H1 (cell line): ENCODE measurements at regions not wholly inside any gene's neighbourhood (a gene's known extent, or its start where the extent isn't known, plus 50 kb on each side); places are given as distances from the start of the nearest gene placed in this dataset.

Source experiments
- CTCF ChIA-PET: fragments of 300-600 bp; sonication (Branson Sonifier 250); formaldehyde crosslinking; loops from one replicate; lab custom pipeline; 2021; ENCODE audit not compliant: partially characterized antibody; lab: Charles Lee
- POLR2A ChIA-PET: fragments of 300-600 bp; sonication (Branson Sonifier 250); formaldehyde crosslinking; loops from one replicate; lab custom pipeline; 2021; ENCODE audit warnings: inconsistent platforms; ENCODE audit not compliant: partially characterized antibody; lab: Charles Lee
- DNase-seq, 2 experiments: peaks; one replicate each; pipeline versions ENCODE4 v3.0.0 to v3.0.0-alpha.2; 2010 to 2022; ENCODE audit warnings: low spot score in 2 of 2, low read depth in 1 of 2, mixed read lengths in 1 of 2
- FAIRE-seq: peaks from 2 replicates; lab custom pipeline; 2011; peaks lifted over from hg19 to GRCh38; lab: Jason Lieb, UNC
- H2AFZ ChIP-seq: 2 replicates; pipeline ENCODE4 v1.8.1; 2012; ENCODE audit warnings: low read length, inconsistent platforms
- H2AK5ac ChIP-seq: 2 replicates; pipeline ENCODE4 v1.6.1; 2013; ENCODE audit warnings: low read depth, low read length
- H2BK120ac ChIP-seq: replicated peaks from 2 replicates; pipeline ENCODE3; 2013; ENCODE audit warnings: low read depth, low read length, inconsistent platforms
- H2BK12ac ChIP-seq: 2 replicates; pipeline ENCODE4 v1.6.1; 2013; ENCODE audit warnings: low read depth, low read length
- H2BK15ac ChIP-seq: 2 replicates; pipeline ENCODE4 v1.6.1; 2013; ENCODE audit warnings: low read length
- H2BK20ac ChIP-seq: 2 replicates; pipeline ENCODE4 v1.6.1; 2013; ENCODE audit warnings: low read length
- H2BK5ac ChIP-seq: 2 replicates; pipeline ENCODE4 v1.6.1; 2013; ENCODE audit warnings: low read depth, low read length
- H3K14ac ChIP-seq: 2 replicates; pipeline ENCODE4 v1.6.1; 2013; ENCODE audit warnings: inconsistent platforms; ENCODE audit not compliant: insufficient read length
- H3K18ac ChIP-seq: 2 replicates; pipeline ENCODE4 v1.6.1; 2013; ENCODE audit warnings: low read length; ENCODE audit errors: extremely low read depth
- H3K23ac ChIP-seq: 2 replicates; pipeline ENCODE4 v1.6.1; 2013; ENCODE audit warnings: inconsistent platforms; ENCODE audit not compliant: insufficient read length
- H3K23me2 ChIP-seq: 2 replicates; pipeline ENCODE4 v1.6.1; 2013; ENCODE audit warnings: low read depth, low read length
- H3K27ac ChIP-seq: 2 replicates; pipeline ENCODE4 v1.6.1; 2011; ENCODE audit warnings: low read depth, low read length, inconsistent platforms
- H3K27me3 ChIP-seq, 4 experiments: replicated peaks in 1 of 4; 1 replicate in 1 of 4; 2 replicates in 3 of 4; pipeline versions ENCODE4 v1.6.1 to v1.8.1; 2011 to 2013; ENCODE audit warnings: low read length in 3 of 4, mild to moderate bottlenecking in 3 of 4, inconsistent platforms in 2 of 4, mixed read lengths in 2 of 4, moderate library complexity in 1 of 4; ENCODE audit not compliant: control insufficient read depth in 3 of 4, insufficient read depth in 3 of 4; ENCODE audit errors: extremely low read depth in 1 of 4
- H3K36me3 ChIP-seq, 4 experiments: 2 replicates each; pipeline versions ENCODE4 v1.6.1 to v1.8.1; 2011 to 2013; ENCODE audit warnings: mild to moderate bottlenecking in 4 of 4, low read length in 3 of 4, moderate library complexity in 2 of 4, control low read depth in 1 of 4, inconsistent platforms in 1 of 4; ENCODE audit not compliant: insufficient read depth in 4 of 4, control insufficient read depth in 2 of 4
- H3K4ac ChIP-seq: replicated peaks from 2 replicates; pipeline ENCODE3; 2013; ENCODE audit warnings: low read length, low read depth, mixed read lengths, inconsistent platforms; ENCODE audit not compliant: insufficient read length
- H3K4me1 ChIP-seq, 4 experiments: replicated peaks in 1 of 4; 1 replicate in 1 of 4; 2 replicates in 3 of 4; pipeline versions ENCODE4 v1.6.1 to v1.8.1; 2011 to 2013; ENCODE audit warnings: low read length in 3 of 4, inconsistent platforms in 2 of 4, mixed read lengths in 1 of 4; ENCODE audit not compliant: insufficient read depth in 4 of 4, control insufficient read depth in 3 of 4
- H3K4me2 ChIP-seq, 2 experiments: 2 replicates each; pipeline versions ENCODE4 v1.6.1 to v1.8.1; 2011 to 2013; ENCODE audit warnings: low read depth in 2 of 2, low read length in 2 of 2, control low read depth in 1 of 2, inconsistent platforms in 1 of 2, mild to moderate bottlenecking in 1 of 2; ENCODE audit not compliant: insufficient read depth in 1 of 2
- H3K4me3 ChIP-seq, 4 experiments: fragments of 200-600, 300-600 bp in 1 of 4; sonication (generic), shearing (Covaris generic), sonication (Bioruptor Twin) in 1 of 4; 2 replicates each; pipeline versions ENCODE4 v1.5.1 to v1.8.1; 2011 to 2016; ENCODE audit warnings: low read length in 4 of 4, low read depth in 3 of 4, control low read depth in 2 of 4, inconsistent platforms in 2 of 4, mild to moderate bottlenecking in 2 of 4, mixed read lengths in 1 of 4, moderate library complexity in 1 of 4; ENCODE audit not compliant: insufficient read depth in 2 of 4; ENCODE audit errors: extremely low read depth in 1 of 4
- H3K56ac ChIP-seq: replicated peaks from 2 replicates; pipeline ENCODE3; 2013; ENCODE audit warnings: low read depth, mild to moderate bottlenecking, mixed read lengths, low read length, inconsistent platforms; ENCODE audit not compliant: insufficient read length
- H3K79me1 ChIP-seq: 2 replicates; pipeline ENCODE4 v1.6.1; 2013; ENCODE audit warnings: low read depth, low read length, control low read depth
- H3K79me2 ChIP-seq, 2 experiments: 2 replicates each; pipeline versions ENCODE4 v1.6.1 to v1.8.1; 2012 to 2013; ENCODE audit warnings: low read length in 2 of 2, mild to moderate bottlenecking in 2 of 2, inconsistent platforms in 1 of 2; ENCODE audit not compliant: insufficient read depth in 2 of 2, control insufficient read depth in 1 of 2
- H3K9ac ChIP-seq, 4 experiments: replicated peaks in 1 of 4; 1 replicate in 1 of 4; 2 replicates in 3 of 4; pipeline versions ENCODE4 v1.6.1 to v1.8.1; 2011 to 2013; ENCODE audit warnings: low read depth in 3 of 4, low read length in 3 of 4, control low read depth in 2 of 4, mild to moderate bottlenecking in 2 of 4, moderate library complexity in 2 of 4, inconsistent platforms in 1 of 4; ENCODE audit errors: extremely low read depth in 1 of 4
- H3K9me3 ChIP-seq, 2 experiments: 2 replicates each; pipeline versions ENCODE4 v1.6.1 to v1.8.1; 2012 to 2013; ENCODE audit warnings: mild to moderate bottlenecking in 2 of 2, moderate library complexity in 2 of 2, control low read depth in 1 of 2, inconsistent platforms in 1 of 2, low read depth in 1 of 2, low read length in 1 of 2, mixed read lengths in 1 of 2; ENCODE audit not compliant: insufficient read depth in 2 of 2
- H4K20me1 ChIP-seq, 2 experiments: replicated peaks in 1 of 2; 2 replicates each; pipeline versions ENCODE3 to v1.8.1; 2011 to 2013; ENCODE audit warnings: inconsistent platforms in 2 of 2, low read length in 2 of 2, mild to moderate bottlenecking in 1 of 2; ENCODE audit not compliant: insufficient read depth in 2 of 2, control insufficient read depth in 1 of 2
- H4K5ac ChIP-seq: 2 replicates; pipeline ENCODE4 v1.6.1; 2013; ENCODE audit warnings: low read length, low read depth, mixed read lengths, inconsistent platforms; ENCODE audit not compliant: insufficient read length
- H4K8ac ChIP-seq: 2 replicates; pipeline ENCODE4 v1.8.0; 2013; ENCODE audit warnings: mild to moderate bottlenecking, moderate library complexity, low read length, inconsistent platforms; ENCODE audit not compliant: insufficient read depth; ENCODE audit errors: extremely low read depth
- H4K91ac ChIP-seq: replicated peaks from 2 replicates; pipeline ENCODE3; 2013; ENCODE audit warnings: low read length, mixed read lengths, inconsistent platforms; ENCODE audit not compliant: insufficient read length
- ASH2L ChIP-seq: fragments of 200-600, 300-600 bp; sonication (generic); IDR thresholded peaks from one replicate; pipeline ENCODE4 v1.7.1; 2017; ENCODE audit warnings: low read length
- BRCA1 ChIP-seq: IDR thresholded peaks from 2 replicates; pipeline ENCODE4 v1.6.1; 2012; ENCODE audit warnings: low read depth, low read length, improper control_type of control experiment
- CBX8 ChIP-seq: fragments of 300-800, 300-1000 bp; sonication (generic); IDR thresholded peaks from 2 replicates; pipeline ENCODE4 v1.7.1; 2016; ENCODE audit warnings: low read depth, low read length, borderline replicate concordance
- CTCF ChIP-seq, 3 experiments: IDR thresholded peaks; 1 replicate in 2 of 3; 2 replicates in 1 of 3; pipeline versions ENCODE4 v1.5.1 to v1.6.1; 2011; ENCODE audit warnings: low read length in 3 of 3, mild to moderate bottlenecking in 3 of 3, inconsistent platforms in 2 of 3, low read depth in 1 of 3, moderate library complexity in 1 of 3; ENCODE audit not compliant: insufficient read depth in 1 of 3; ENCODE audit errors: control extremely low read depth in 1 of 3
- FOSL1 ChIP-seq: IDR thresholded peaks from 2 replicates; pipeline ENCODE4 v1.6.1; 2011; ENCODE audit warnings: mild to moderate bottlenecking, low read depth, low read length, moderate library complexity; ENCODE audit not compliant: insufficient read depth
- JUN ChIP-seq: IDR thresholded peaks from 2 replicates; pipeline ENCODE4 v1.6.1; 2011; ENCODE audit warnings: low read depth, mild to moderate bottlenecking, improper control_type of control experiment, low read length
- KDM1A ChIP-seq: fragments of 200-600, 300-600 bp; sonication (generic); IDR thresholded peaks from 2 replicates; pipeline ENCODE4 v1.7.1; 2016; ENCODE audit warnings: mild to moderate bottlenecking, low read length, borderline replicate concordance
- KDM4A ChIP-seq: IDR thresholded peaks from one replicate; pipeline ENCODE4 v1.7.1; 2012; ENCODE audit warnings: low read depth, mild to moderate bottlenecking, moderate library complexity, low read length, inconsistent platforms; ENCODE audit not compliant: severe bottlenecking
- MAFK ChIP-seq: IDR thresholded peaks from 2 replicates; pipeline ENCODE4 v1.6.1; 2012; ENCODE audit warnings: low read depth, mild to moderate bottlenecking, improper control_type of control experiment, low read length
- POLR2AphosphoS5 ChIP-seq: IDR thresholded peaks from 2 replicates; pipeline ENCODE4 v1.6.1; 2011; ENCODE audit warnings: low read depth, low read length
- SRF ChIP-seq: IDR thresholded peaks from 2 replicates; pipeline ENCODE4 v1.6.1; 2011; ENCODE audit warnings: mild to moderate bottlenecking, low read depth, low read length, moderate library complexity
- TAF1 ChIP-seq: IDR thresholded peaks from 2 replicates; pipeline ENCODE4 v1.6.1; 2011; ENCODE audit warnings: mild to moderate bottlenecking, low read depth, low read length
- WGBS, 2 experiments: shearing (Covaris generic) in 1 of 2; methylation state at CpG; one replicate each; pipeline versions ENCODE4 v1.1.6 to v1.1.7; 2013 to 2015; ENCODE audit warnings: low lambda C conversion rate in 2 of 2, mixed read lengths in 2 of 2, inconsistent platforms in 1 of 2, low coverage in 1 of 2, missing lambda C conversion rate in 1 of 2; ENCODE audit not compliant: insufficient replicate concordance in 2 of 2, insufficient coverage in 1 of 2, insufficient read length in 1 of 2; ENCODE audit errors: extremely low coverage in 1 of 2, missing lambda C conversion rate in 1 of 2; 5-methylcytosine and 5-hydroxymethylcytosine counted together

DNA sequence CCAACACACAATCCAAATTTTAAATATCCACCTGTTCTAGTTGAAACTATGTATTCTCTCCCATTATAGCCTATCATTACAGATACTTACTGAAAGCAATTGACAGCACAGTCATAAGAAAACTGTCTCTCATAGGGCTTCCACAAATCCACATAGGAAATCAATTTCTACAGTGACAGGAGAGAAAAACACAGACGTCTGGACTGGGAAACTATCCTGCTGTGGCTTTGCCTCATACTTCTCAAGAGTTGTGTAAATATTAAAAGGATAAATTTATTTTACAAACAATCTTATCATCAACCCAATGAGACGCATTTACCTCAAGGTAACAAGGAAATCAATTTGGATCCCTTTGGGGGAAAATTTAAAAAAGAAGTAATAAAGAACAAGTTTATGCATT is 517.5 kb downstream of the EFNA5 start:
- Histone ChIP-seq H3K27me3 (no peaks in the 10 kb centered on the region), H3K23me2 (no peaks in the 10 kb centered on the region), H3K4ac (no peak overlapping the region), H3K9me3 (no peaks in the 10 kb centered on the region), H3K79me1 (no peaks in the 10 kb centered on the region), H3K27ac (no peak overlapping the region), H3K56ac (no peak overlapping the region), H3K23ac (no peak overlapping the region), H2AK5ac (no peak overlapping the region), H4K20me1 (no peaks in the 10 kb centered on the region), H4K5ac (no peak overlapping the region), H3K4me1 (no peaks in the 10 kb centered on the region), H2AFZ (no peak overlapping the region), H3K36me3 (no peaks in the 10 kb centered on the region), H2BK15ac (no peak overlapping the region), H3K4me3 (no peak overlapping the region), H3K18ac (no peak overlapping the region), H3K14ac (no peak overlapping the region), H4K91ac (no peak overlapping the region), H3K4me2 (no peak overlapping the region), H2BK5ac (no peak overlapping the region), H3K9ac (no peak overlapping the region), H2BK12ac (no peak overlapping the region), H2BK20ac (no peak overlapping the region), H2BK120ac (no peak overlapping the region), H4K8ac (no peak overlapping the region), H3K79me2 (no peaks in the 10 kb centered on the region)
- DNase-seq = no peak
- TF ChIP-seq JUN = no peak
- no peak for TF ChIP-seq BRCA1
- no peak for TF ChIP-seq MAFK
- TF ChIP-seq FOSL1 = no peak
- TF ChIP-seq ASH2L = no peak
- TF ChIP-seq KDM1A = no peak
- no peak for TF ChIP-seq POLR2AphosphoS5
- TF ChIP-seq CTCF (IDR thresholded peaks at IDR 0.05; ENCODE audit: control extremely low read depth in 1 of 3, insufficient read depth in 1 of 3, low read depth in 1 of 3, low read length in 3 of 3) = no peak
- no peak for TF ChIP-seq KDM4A
- no peak for TF ChIP-seq SRF
- no peak for TF ChIP-seq TAF1
- no peak for TF ChIP-seq CBX8
- 71% methylated on average over 2 of the region's 2 CpGs; no CpG with 5 or more reads in 1 of the 2 experiments for WGBS, 2 experiments
- ChIA-PET CTCF (no interaction called here), POLR2A (no interaction called here)
- no peak for FAIRE-seq
